A549 (cell line): ENCODE measurements at regions not wholly inside any gene's neighbourhood (a gene's known extent, or its start where the extent isn't known, plus 50 kb on each side); places are given as distances from the start of the nearest gene placed in this dataset.
"Not testable (repeated sequence)": the region's sequence is repeated elsewhere in the genome, so short reads cannot be mapped to it uniquely, and the experiment has no call there.

Source experiments
- FOSB ChIP-seq: fragments of 250-450 bp; sonication (Bioruptor Pico); IDR thresholded peaks from 2 replicates; pipeline ENCODE4 v1.5.0; 2020; ENCODE audit warnings: mild to moderate bottlenecking, moderate library complexity
- HOXA7 ChIP-seq: fragments of 250-450 bp; sonication (Bioruptor Pico); IDR thresholded peaks from 2 replicates; pipeline ENCODE4 v1.5.0; 2020; ENCODE audit warnings: mild to moderate bottlenecking, moderate library complexity
- MYC ChIP-seq: IDR thresholded peaks from 2 replicates; pipeline ENCODE4 v1.6.1; 2012; ENCODE audit warnings: mild to moderate bottlenecking, inconsistent platforms, low read length, improper control_type of control experiment, borderline replicate concordance

- not testable (repeated sequence) for TF ChIP-seq HOXA7 (CRISPR knock-in tag); FOSB (CRISPR knock-in tag); MYC
Observed at GRCh38 chr21:36231444-36231843, 74.8 kb downstream of the DOP1B start.
